ENCODE measurements at regions not wholly inside any gene's neighbourhood (a gene's known extent, or its start where the extent isn't known, plus 50 kb on each side); places are given as distances from the start of the nearest gene placed in this dataset.
"Not testable (repeated sequence)": the region's sequence is repeated elsewhere in the genome, so short reads cannot be mapped to it uniquely, and the experiment has no call there.

DNA sequence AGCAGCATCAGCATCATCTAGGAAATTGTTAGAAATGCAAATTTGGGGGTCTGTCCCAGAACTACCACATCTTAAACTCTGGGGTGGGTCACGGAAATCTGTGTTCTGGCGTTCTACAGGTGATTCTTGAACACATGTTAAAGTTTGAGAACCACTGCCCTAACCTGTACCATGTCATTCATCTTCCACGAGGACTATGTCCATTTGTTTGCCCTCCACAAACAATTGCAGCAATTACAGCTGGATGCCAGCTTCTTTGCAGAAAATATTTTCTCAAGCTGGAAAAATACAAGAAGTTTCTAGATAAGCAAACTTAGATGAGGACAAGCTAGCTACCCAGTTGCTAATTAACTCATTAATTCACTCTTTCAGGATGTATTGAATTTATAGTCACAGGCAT, 54.1 kb downstream of the MAFB start:
- DNase-seq: no peak
- H3K9me3 Mint-ChIP-seq: no peaks in the 10 kb centered on the region
- H3K4me1 Mint-ChIP-seq (ENCODE audit: low read depth): no peaks in the 10 kb centered on the region
- H3K36me3 Mint-ChIP-seq (ENCODE audit: low read depth): no peaks in the 10 kb centered on the region
- H3K4me3 Mint-ChIP-seq: no peak overlapping the region
- no peak overlapping the region for H3K27ac Mint-ChIP-seq
- H3K27me3 Mint-ChIP-seq: no peaks in the 10 kb centered on the region

DNA sequence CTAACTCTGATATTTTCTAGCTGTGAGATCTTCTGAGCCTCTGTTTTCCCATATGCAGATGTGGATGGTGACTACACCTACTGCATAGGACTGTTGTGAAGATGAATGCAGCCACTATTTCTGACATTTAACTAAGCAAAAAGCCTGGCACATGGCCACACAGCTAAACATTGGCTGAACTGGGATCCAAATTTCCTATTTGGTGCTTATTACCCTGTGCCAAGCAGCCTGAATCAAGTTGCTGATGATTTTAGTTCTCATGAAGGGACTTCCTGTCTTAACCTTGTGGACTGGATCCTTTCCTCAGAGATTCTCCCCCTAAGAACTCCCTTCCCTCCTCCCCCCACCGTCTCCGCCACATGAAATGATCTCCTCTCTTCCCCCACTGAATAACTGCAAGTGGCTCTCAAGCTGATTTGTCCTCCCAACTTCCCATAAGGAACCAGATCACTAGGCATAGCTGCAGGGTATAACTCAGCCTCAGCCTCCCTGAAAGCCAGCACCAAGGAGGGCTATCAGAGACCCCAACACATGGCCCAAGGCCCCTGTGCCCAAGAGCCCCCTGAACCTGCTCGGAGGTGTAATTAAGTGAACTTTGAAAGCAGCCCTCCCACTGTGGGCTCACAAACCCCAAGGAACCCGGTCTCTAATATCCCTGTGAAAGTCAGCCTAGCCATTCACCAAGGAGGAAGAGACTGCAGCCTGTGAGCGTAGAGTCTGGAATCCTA, 55.7 kb downstream of the MAFB start:
- no peaks in the 10 kb centered on the region for H3K36me3 Mint-ChIP-seq (ENCODE audit: low read depth)
- H3K4me1 Mint-ChIP-seq (ENCODE audit: low read depth): no peaks in the 10 kb centered on the region
- H3K4me3 Mint-ChIP-seq: no peak overlapping the region
- H3K27me3 Mint-ChIP-seq: no peaks in the 10 kb centered on the region
- H3K9me3 Mint-ChIP-seq: no peaks in the 10 kb centered on the region
- H3K27ac Mint-ChIP-seq: no peak overlapping the region
- no peak for DNase-seq

DNA sequence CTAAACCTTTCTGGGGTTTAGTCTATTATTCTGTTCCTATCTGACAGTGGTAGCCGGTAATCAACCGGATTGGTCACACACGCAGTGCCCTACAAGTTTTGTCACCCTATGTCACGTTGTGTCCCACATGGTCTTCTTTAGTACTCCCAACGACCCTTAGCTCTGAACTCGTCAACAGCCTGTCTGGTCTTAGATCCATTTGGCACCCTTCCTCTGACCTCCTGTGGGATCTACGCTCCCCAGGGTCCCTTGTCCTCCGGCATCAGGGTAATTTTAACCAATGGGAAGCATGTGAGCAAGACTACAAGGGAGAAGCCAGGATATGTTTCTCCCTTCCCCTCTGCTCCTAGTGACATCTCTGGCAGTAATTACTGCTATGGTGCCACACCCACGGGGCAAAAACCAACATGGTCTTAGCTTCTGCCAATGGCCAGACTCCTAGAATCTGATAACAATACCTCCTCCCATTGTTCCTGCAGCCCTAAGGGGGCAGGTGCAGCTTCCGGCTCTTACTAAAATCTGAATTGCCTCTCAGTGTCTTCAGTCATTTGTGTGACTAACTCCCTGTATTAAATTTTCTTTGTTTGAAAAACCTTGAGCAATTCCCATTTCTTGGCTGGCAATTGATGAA, 56.6 kb downstream of the MAFB start:
- no peak for DNase-seq
- no peaks in the 10 kb centered on the region for H3K36me3 Mint-ChIP-seq (ENCODE audit: low read depth)
- H3K27ac Mint-ChIP-seq: no peak overlapping the region
- no peaks in the 10 kb centered on the region for H3K4me1 Mint-ChIP-seq (ENCODE audit: low read depth)
- H3K9me3 Mint-ChIP-seq: no peaks in the 10 kb centered on the region
- H3K27me3 Mint-ChIP-seq: peaks cover 6% of the 10 kb centered on the region
- H3K4me3 Mint-ChIP-seq: no peak overlapping the region

DNA sequence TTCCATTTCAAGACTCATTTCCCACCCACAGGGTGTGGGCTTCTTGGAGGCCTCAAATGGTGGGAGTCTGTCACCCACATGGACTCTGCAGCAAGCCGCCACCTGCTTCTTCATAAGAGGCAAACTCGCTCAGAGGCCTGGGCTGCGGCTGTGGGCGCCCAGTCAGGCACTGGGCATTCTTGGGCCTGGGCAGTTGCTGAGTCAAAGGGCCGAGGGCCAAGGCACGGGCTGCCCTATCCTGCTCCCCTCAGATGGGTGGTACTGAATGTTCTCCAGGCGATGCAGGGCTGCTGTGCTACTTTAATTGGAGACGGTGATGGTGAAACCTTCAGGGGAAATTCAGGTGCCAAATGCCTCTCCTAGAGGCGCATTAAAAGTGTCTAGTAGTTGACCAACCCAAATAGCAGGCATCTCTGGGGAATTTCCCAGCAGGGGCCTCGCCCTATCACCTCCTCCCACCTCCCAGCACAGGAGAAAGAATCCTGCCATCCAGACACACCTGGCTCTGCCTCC, 57.9 kb downstream of the MAFB start:
- H3K4me1 Mint-ChIP-seq (ENCODE audit: low read depth): no peaks in the 10 kb centered on the region
- peaks cover 6% of the 10 kb centered on the region for H3K27me3 Mint-ChIP-seq
- DNase-seq: no peak
- H3K27ac Mint-ChIP-seq: no peak overlapping the region
- no peaks in the 10 kb centered on the region for H3K36me3 Mint-ChIP-seq (ENCODE audit: low read depth)
- H3K4me3 Mint-ChIP-seq: no peak overlapping the region
- H3K9me3 Mint-ChIP-seq: no peaks in the 10 kb centered on the region

DNA sequence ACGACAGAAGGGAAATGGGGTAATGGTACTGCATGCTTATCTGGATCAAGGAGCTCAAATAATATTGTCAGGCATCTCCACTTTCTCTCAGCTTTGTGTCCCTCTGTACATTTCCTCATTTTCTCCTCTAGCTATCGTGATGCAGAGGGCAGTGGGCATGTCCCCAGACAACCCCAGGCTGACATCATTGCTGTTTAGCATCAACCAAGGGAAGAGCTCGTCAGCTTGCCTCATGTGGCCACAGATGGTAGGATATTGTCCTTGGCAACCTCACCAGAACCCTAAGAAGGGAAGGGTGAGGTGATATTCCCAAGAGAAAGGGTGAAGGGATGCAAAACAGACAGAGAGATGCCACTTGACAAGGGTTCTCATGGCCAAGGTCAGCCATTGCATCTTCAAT, 58.3 kb downstream of the MAFB start:
- H3K27ac Mint-ChIP-seq: no peak overlapping the region
- no peak for DNase-seq
- H3K4me1 Mint-ChIP-seq (ENCODE audit: low read depth): no peaks in the 10 kb centered on the region
- H3K27me3 Mint-ChIP-seq: peaks cover 6% of the 10 kb centered on the region
- H3K4me3 Mint-ChIP-seq: no peak overlapping the region
- no peaks in the 10 kb centered on the region for H3K9me3 Mint-ChIP-seq
- H3K36me3 Mint-ChIP-seq (ENCODE audit: low read depth): no peaks in the 10 kb centered on the region

DNA sequence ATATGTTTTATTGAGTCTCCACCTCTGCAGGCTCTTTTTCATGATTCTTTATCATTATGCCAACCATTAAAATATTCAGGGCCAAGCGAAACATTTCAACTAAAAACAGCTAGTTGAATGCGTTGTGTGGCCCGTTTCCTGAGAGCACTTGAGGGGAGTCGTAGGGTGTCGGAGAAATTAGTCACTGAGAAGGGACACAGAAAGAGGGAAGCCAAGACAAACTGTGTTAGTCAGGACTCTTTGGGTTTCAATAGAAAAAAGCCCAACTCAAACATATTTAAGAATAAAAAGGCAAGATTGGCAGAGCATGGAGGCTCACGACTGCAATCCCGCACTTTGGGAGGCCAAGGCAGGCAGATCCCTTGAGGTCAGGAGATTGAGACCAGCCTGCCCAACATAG, 58.9 kb downstream of the MAFB start:
- H3K4me1 Mint-ChIP-seq (ENCODE audit: low read depth): no peaks in the 10 kb centered on the region

DNA sequence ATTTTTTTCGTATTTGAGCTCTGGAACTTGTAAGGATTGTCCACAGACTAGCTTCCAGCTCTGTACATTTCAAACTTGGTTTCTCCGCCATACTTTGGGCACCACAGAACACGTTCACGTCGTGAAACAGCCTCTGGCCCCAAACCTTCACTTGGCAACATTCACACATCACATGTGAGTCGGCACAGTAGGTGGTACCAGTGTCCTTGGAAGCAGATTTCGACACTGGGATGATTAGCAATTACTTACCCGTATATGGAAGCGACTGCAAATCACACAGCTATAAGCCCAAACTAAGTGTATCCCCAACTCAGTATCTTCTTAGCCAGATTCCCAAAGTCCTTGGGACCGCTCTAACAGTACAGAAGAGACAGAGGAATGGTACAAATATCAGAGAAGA, 60.2 kb downstream of the MAFB start:
- Mint-ChIP-seq H3K4me3 (no peak overlapping the region), H3K4me1 (ENCODE audit: low read depth) (no peaks in the 10 kb centered on the region), H3K27me3 (peaks cover 6% of the 10 kb centered on the region), H3K27ac (no peak overlapping the region), H3K36me3 (ENCODE audit: low read depth) (no peaks in the 10 kb centered on the region), H3K9me3 (no peaks in the 10 kb centered on the region)
- no peak for DNase-seq

More for the DNA sequence above, 58.9 kb downstream of the MAFB start:
- Mint-ChIP-seq H3K27ac (no peak overlapping the region), H3K9me3 (no peaks in the 10 kb centered on the region), H3K36me3 (ENCODE audit: low read depth) (no peaks in the 10 kb centered on the region), H3K27me3 (peaks cover 6% of the 10 kb centered on the region), H3K4me3 (no peak overlapping the region)
- no peak for DNase-seq

DNA sequence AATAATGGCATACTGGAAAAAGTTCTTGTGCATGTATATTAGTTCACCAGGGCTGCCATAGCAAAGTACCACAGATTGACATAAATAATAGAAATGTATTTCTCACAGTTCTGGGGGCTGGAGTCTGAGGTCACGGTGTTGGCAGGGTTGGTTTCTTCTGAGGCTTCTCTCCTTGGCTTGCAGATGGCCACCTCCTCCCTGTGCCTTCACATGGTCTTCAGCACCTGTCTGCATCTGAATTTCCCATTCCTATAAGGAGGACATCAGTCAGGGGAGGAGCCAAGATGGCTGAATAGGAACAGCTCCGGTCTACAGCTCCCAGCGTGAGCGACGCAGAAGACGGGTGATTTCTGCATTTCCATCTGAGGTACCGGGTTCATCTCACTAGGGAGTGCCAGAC, 70.0 kb downstream of the MAFB start:
- H3K27ac Mint-ChIP-seq, H3K4me3 Mint-ChIP-seq: not testable (repeated sequence)

DNA sequence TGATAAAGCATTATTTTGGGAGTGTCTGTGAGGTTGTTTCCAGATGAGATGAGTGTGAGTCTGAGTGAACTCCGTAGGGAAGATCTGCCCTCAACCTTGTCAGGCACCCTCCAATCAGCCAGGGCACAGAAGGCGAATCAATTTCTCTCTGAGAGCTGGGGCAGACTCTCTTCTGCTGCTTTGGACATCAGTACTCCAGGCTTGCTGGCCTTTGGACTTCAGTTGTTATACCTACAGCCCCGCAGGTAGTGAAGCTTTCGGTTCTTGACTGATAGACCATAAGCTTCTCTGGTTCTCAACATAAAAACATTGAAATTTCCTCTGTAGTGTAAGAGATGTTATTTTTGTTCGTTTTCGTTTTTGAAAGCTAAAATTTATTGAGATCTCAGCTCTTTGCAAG, 71.4 kb downstream of the MAFB start:
- H3K4me3 Mint-ChIP-seq: no peak overlapping the region
- peaks cover 18% of the 10 kb centered on the region for H3K27me3 Mint-ChIP-seq
- H3K27ac Mint-ChIP-seq: no peak overlapping the region
- no peaks in the 10 kb centered on the region for H3K9me3 Mint-ChIP-seq
- no peaks in the 10 kb centered on the region for H3K36me3 Mint-ChIP-seq (ENCODE audit: low read depth)
- DNase-seq: no peak
- H3K4me1 Mint-ChIP-seq (ENCODE audit: low read depth): no peaks in the 10 kb centered on the region

More for the DNA sequence above, 70.0 kb downstream of the MAFB start:
- H3K36me3 Mint-ChIP-seq (ENCODE audit: low read depth); H3K9me3 Mint-ChIP-seq; H3K4me1 Mint-ChIP-seq (ENCODE audit: low read depth); DNase-seq: not testable (repeated sequence)
- H3K27me3 Mint-ChIP-seq: peaks cover 18% of the 10 kb centered on the region

DNA sequence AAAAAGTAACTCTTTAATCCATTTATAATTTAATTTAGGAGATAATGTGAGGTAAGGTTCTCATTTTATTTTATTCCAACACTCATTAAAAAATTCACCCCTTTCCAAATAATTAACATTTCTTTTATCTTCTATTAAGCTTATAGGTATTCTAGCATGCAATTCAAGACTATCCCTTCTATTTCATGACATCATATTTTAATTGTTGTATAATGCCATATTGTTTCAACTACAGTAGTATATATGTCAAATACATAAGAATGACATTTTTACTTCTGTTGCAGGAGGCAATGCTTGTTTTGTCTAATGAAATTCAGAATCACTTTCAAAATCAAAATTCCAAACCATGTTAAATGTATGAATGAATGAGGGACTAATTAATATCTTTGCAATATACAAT, 76.2 kb downstream of the MAFB start:
- DNase-seq: no peak
- Mint-ChIP-seq H3K9me3 (peaks cover 2% of the 10 kb centered on the region), H3K27me3 (peaks cover 15% of the 10 kb centered on the region)

DNA sequence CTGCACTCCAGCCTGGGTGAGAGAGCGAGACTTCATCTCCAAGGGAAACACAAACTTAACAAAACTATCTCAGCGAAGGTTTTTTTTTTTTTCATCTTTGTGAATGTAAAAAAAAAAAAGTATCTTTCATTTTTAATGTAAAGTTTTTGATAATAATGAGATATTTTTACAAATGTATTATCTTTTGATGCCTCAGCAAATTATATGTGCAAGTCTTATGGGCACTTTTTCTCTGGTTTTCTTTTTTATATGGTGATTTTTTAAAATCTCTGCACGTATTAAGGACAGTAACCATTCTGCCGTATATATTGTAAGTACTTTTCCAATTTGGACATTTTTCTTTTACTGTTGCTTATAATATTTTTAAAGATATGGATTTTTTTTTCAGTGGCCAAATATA, 76.8 kb downstream of the MAFB start:
- peaks cover 2% of the 10 kb centered on the region for H3K9me3 Mint-ChIP-seq
- no peaks in the 10 kb centered on the region for H3K4me1 Mint-ChIP-seq (ENCODE audit: low read depth)
- no peak for DNase-seq
- no peak overlapping the region for H3K27ac Mint-ChIP-seq
- peaks cover 9% of the 10 kb centered on the region for H3K27me3 Mint-ChIP-seq
- H3K36me3 Mint-ChIP-seq (ENCODE audit: low read depth): no peaks in the 10 kb centered on the region
- H3K4me3 Mint-ChIP-seq: no peak overlapping the region

More for the DNA sequence above, 76.2 kb downstream of the MAFB start:
- Mint-ChIP-seq H3K27ac (no peak overlapping the region), H3K4me3 (no peak overlapping the region), H3K36me3 (ENCODE audit: low read depth) (no peaks in the 10 kb centered on the region), H3K4me1 (ENCODE audit: low read depth) (no peaks in the 10 kb centered on the region)

DNA sequence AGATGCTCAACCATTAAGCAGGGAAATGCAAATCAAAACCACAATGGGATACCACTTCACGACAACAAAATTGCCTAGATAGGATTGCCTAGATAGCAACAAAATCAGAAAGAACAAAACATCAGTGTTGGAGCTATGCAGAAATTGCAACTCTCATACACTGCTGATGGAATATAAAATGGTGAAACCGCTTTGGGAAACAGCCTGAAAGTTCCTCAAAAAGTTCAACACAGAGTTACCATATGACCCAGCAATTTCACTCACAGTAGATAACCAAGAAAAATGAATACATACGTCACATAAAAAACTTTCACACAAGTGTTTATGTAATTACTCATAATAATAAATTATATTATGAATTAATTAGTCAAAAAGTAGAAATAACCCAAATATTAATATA, 78.3 kb downstream of the MAFB start:
- no peaks in the 10 kb centered on the region for H3K4me1 Mint-ChIP-seq (ENCODE audit: low read depth)
- peaks cover 2% of the 10 kb centered on the region for H3K9me3 Mint-ChIP-seq
- no peak overlapping the region for H3K27ac Mint-ChIP-seq
- no peak overlapping the region for H3K4me3 Mint-ChIP-seq
- H3K36me3 Mint-ChIP-seq (ENCODE audit: low read depth): no peaks in the 10 kb centered on the region
- DNase-seq: no peak
- peaks cover 3% of the 10 kb centered on the region for H3K27me3 Mint-ChIP-seq

DNA sequence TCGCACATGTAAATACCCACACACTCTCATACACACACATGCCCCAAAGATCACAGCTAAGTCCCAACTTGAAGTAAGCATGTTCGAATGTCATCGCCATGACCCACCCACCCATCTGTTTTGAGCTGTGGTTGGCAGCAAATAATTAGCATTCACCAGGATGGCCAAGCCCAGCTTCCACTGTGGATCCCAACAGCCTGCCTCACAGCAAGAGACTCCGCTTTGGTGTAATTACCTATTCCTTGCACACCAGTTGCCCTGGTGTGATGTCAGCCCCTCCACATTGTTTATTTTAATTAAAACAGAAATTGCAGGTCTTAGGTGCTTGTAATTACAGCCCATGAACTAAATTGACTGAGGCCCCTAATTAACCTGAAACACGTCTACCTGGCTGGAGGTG, 81.1 kb downstream of the MAFB start:
- Mint-ChIP-seq H3K27ac (no peak overlapping the region), H3K4me3 (no peak overlapping the region), H3K9me3 (peaks cover 2% of the 10 kb centered on the region), H3K36me3 (ENCODE audit: low read depth) (no peaks in the 10 kb centered on the region), H3K4me1 (ENCODE audit: low read depth) (no peaks in the 10 kb centered on the region), H3K27me3 (peaks cover 7% of the 10 kb centered on the region)
- DNase-seq: no peak

DNA sequence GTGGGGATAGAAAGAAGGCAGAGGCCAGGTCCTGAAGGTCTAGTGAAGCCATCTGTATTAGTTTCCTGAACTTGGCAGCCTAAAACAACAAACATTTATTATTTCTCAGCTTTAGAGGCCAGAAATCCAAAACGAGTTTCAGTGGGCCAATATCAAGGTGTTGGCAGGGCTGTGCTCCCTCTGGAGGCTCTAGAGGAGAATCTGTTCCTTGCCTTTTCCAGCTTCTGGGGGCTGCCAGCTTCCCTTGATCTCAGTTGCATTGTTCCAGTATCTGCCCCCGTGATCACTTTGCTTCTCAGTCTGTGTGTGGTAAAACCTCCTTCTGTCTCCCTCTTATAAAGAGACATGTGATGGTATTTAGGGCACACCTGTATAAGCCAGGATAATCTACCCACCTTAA, 82.4 kb downstream of the MAFB start:
- Mint-ChIP-seq H3K4me3 (no peak overlapping the region), H3K36me3 (ENCODE audit: low read depth) (no peaks in the 10 kb centered on the region)

DNA sequence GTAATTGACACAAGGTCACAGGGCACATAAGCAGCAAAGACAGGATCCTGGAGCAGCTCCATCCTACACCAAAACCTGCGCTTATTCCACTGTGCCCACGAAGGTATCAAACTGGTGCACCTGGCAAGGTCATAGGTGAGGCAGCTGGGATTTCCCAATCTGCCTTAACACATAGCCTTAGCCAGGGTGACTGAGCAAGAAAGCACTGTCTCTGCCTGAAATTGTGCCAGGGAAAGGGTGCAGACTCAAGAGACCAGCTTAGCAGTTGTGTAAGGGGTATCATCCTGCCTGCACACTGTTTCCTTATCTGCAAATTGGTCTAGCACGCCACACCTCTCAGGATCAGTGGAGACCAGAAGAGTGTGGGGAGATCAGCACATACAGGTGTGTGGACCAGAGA, 82.8 kb downstream of the MAFB start:
- H3K9me3 Mint-ChIP-seq: peaks cover 2% of the 10 kb centered on the region
- no peak overlapping the region for H3K27ac Mint-ChIP-seq
- no peaks in the 10 kb centered on the region for H3K36me3 Mint-ChIP-seq (ENCODE audit: low read depth)
- no peak for DNase-seq
- no peaks in the 10 kb centered on the region for H3K4me1 Mint-ChIP-seq (ENCODE audit: low read depth)
- peaks cover 7% of the 10 kb centered on the region for H3K27me3 Mint-ChIP-seq
- H3K4me3 Mint-ChIP-seq: no peak overlapping the region

More for the DNA sequence above, 82.4 kb downstream of the MAFB start:
- H3K27ac Mint-ChIP-seq: no peak overlapping the region
- H3K9me3 Mint-ChIP-seq: peaks cover 2% of the 10 kb centered on the region
- H3K4me1 Mint-ChIP-seq (ENCODE audit: low read depth): no peaks in the 10 kb centered on the region
- DNase-seq: no peak
- H3K27me3 Mint-ChIP-seq: peaks cover 7% of the 10 kb centered on the region
